ENCODE measurements at regions not wholly inside any gene's neighbourhood (a gene's known extent, or its start where the extent isn't known, plus 50 kb on each side); places are given as distances from the start of the nearest gene placed in this dataset.

DNA sequence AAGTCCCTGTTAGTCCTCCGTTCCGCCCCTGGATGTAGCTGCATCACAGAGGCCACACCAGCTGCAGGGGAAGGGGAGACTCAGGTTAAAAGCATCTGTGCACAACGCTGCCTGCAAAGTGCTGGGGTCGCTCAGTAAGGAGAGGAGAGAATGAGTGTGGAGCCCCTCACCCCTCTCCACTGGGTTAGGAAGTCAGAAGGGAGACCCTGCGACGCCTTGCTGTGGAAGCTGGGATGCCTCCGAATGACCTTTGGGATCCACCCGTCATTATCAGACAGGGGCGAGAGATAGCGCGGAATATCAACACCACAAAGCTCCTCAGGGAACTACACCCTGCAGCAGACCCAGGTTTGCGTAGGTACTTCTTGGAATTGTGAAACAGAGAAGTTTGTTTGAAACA, 167.7 kb upstream of the SHH start:
- H3K27ac ChIP-seq (ENCODE audit: insufficient read depth, low read length, poor library complexity, severe bottlenecking), result no peak overlapping the region
- no peaks in the 10 kb centered on the region for H3K27me3 ChIP-seq (ENCODE audit: control insufficient read depth, insufficient read depth, low read length)
- H3K36me3 ChIP-seq (ENCODE audit: control insufficient read depth, insufficient read depth, low read length), result no peaks in the 10 kb centered on the region
- Mint-ChIP-seq H3K9me3 (peaks cover 0 to 4% (median 0%) of the 10 kb centered on the region in 7 donors), H3K4me3 (no peak overlapping the region), H3K27ac (no peak overlapping the region), H3K27me3 (no peaks in the 10 kb centered on the region), H3K4me1 (no peaks in the 10 kb centered on the region), H3K36me3 (no peaks in the 10 kb centered on the region)
- ATAC-seq (ENCODE audit: low read depth in 2 of 2), result no peak
- H3K9me3 ChIP-seq (ENCODE audit: control insufficient read depth in 2 of 2, low read length in 2 of 2), result no peaks in the 10 kb centered on the region
- no peak overlapping the region for H3K4me3 ChIP-seq (ENCODE audit: low read depth, low read length)
- DNase-seq, result no peak
- no peaks in the 10 kb centered on the region for H3K4me1 ChIP-seq (ENCODE audit: control insufficient read depth, insufficient read depth, low read length, poor library complexity, severe bottlenecking)

DNA sequence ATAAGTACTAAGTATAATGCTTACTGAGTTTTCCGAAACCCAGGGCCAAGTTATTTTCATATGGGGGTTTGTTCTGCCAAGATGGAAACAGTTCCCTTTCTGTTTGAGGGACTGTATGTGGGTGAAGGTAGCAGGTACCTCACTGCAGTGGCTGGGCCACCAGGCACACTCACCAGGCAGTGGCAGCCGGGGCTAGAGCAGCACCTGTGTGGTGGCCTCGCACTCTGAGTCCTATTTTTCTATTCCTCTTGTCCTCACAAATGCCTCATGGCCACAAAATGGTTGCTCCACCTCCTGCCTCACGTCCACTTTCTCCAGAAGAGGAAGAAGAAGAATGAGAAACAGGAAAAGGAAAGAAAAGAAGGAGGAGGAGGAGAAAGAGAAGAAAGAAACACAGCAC, 167.3 kb upstream of the SHH start:
- no peak overlapping the region for H3K4me3 ChIP-seq (ENCODE audit: low read depth, low read length)
- no peaks in the 10 kb centered on the region for H3K9me3 ChIP-seq (ENCODE audit: control insufficient read depth in 2 of 2, low read length in 2 of 2)
- Mint-ChIP-seq H3K9me3 (peaks cover 0 to 4% (median 0%) of the 10 kb centered on the region in 7 donors), H3K4me3 (no peak overlapping the region), H3K4me1 (no peaks in the 10 kb centered on the region), H3K36me3 (no peaks in the 10 kb centered on the region), H3K27me3 (no peaks in the 10 kb centered on the region), H3K27ac (no peak overlapping the region)
- no peak for DNase-seq
- no peak overlapping the region for H3K27ac ChIP-seq (ENCODE audit: insufficient read depth, low read length, poor library complexity, severe bottlenecking)
- no peak for ATAC-seq (ENCODE audit: low read depth in 2 of 2)
- no peaks in the 10 kb centered on the region for H3K27me3 ChIP-seq (ENCODE audit: control insufficient read depth, insufficient read depth, low read length)
- H3K36me3 ChIP-seq (ENCODE audit: control insufficient read depth, insufficient read depth, low read length), result no peaks in the 10 kb centered on the region
- no peaks in the 10 kb centered on the region for H3K4me1 ChIP-seq (ENCODE audit: control insufficient read depth, insufficient read depth, low read length, poor library complexity, severe bottlenecking)

DNA sequence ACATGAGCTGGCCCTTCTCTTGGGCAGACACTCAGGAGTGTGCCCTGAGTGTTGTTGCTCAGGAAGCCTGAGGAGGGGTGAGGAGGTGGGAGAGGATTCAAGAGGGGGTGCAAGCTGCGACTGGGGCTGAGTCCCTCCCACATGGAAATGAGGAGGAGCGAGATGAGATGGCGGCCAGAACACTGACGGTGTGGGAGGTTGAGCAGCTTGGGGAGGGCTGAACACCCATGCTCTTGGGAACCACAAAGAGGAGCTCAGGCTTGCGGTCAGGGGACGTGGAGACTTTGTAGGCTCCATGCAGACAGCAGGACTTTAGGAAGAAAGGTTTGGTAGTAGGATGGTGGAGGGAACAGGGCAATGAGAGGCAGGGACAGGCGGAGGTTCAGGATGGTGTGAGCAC, 163.2 kb upstream of the SHH start:
- Histone ChIP-seq H3K9me3 (ENCODE audit: control insufficient read depth in 2 of 2, low read length in 2 of 2) (no peaks in the 10 kb centered on the region), H3K36me3 (ENCODE audit: control insufficient read depth, insufficient read depth, low read length) (no peaks in the 10 kb centered on the region), H3K4me3 (ENCODE audit: low read depth, low read length) (no peak overlapping the region), H3K4me1 (ENCODE audit: control insufficient read depth, insufficient read depth, low read length, poor library complexity, severe bottlenecking) (no peaks in the 10 kb centered on the region), H3K27ac (ENCODE audit: insufficient read depth, low read length, poor library complexity, severe bottlenecking) (no peak overlapping the region), H3K27me3 (ENCODE audit: control insufficient read depth, insufficient read depth, low read length) (no peaks in the 10 kb centered on the region)
- Mint-ChIP-seq H3K27me3 (no peaks in the 10 kb centered on the region), H3K4me3 (no peak overlapping the region), H3K9me3 (peaks cover 0 to 3% (median 0%) of the 10 kb centered on the region in 7 donors), H3K36me3 (no peaks in the 10 kb centered on the region), H3K4me1 (no peaks in the 10 kb centered on the region), H3K27ac (no peak overlapping the region)
- ATAC-seq (ENCODE audit: low read depth in 2 of 2) (no peak), DNase-seq (no peak)

DNA sequence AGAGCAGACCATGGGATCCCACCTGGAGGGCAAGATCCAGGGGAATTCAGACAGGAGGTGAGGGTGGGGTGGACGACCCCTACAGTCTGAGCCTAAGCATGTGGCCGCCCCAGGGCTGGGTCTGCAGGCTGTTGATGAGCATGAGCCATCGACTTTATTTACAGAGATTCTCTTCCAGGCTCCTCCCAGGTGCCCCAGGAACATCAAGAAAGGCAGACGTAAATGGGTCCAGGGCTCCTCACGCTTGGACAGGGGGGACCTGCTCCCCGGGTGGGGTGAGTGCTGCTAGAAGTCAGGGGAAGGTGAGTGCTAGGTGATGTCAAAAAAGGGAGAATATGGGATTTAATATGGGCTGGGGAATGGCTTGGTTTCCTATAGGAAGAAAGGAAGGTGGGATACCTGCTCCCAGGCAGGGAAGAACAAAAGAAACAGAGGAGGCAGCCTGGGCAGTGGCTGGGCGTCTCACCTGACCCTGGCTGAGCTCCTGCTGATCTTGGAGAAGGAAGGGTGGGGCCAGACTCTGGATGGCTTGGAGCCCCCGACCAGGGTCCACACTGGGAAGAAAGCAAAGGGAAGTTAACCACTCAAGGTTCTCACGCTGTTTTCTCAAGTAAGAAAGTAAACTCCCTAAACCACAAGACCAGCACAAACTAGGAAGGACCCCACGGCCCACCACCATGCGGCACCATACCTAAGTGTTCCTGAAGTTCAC, 162.1 kb upstream of the SHH start:
- H3K4me1 Mint-ChIP-seq, result no peaks in the 10 kb centered on the region
- Histone ChIP-seq H3K9me3 (ENCODE audit: control insufficient read depth in 2 of 2, low read length in 2 of 2) (no peaks in the 10 kb centered on the region), H3K27ac (ENCODE audit: insufficient read depth, low read length, poor library complexity, severe bottlenecking) (no peak overlapping the region), H3K36me3 (ENCODE audit: control insufficient read depth, insufficient read depth, low read length) (no peaks in the 10 kb centered on the region), H3K27me3 (ENCODE audit: control insufficient read depth, insufficient read depth, low read length) (no peaks in the 10 kb centered on the region), H3K4me3 (ENCODE audit: low read depth, low read length) (no peak overlapping the region), H3K4me1 (ENCODE audit: control insufficient read depth, insufficient read depth, low read length, poor library complexity, severe bottlenecking) (no peaks in the 10 kb centered on the region)
- H3K27ac Mint-ChIP-seq, result no peak overlapping the region
- no peaks in the 10 kb centered on the region for H3K27me3 Mint-ChIP-seq
- no peaks in the 10 kb centered on the region for H3K36me3 Mint-ChIP-seq
- H3K4me3 Mint-ChIP-seq, result no peak overlapping the region
- H3K9me3 Mint-ChIP-seq, result peaks cover 0 to 3% (median 0%) of the 10 kb centered on the region in 7 donors
- ATAC-seq (ENCODE audit: low read depth in 2 of 2), result no peak
- DNase-seq, result no peak

- Mint-ChIP-seq H3K27ac (no peak overlapping the region), H3K36me3 (no peaks in the 10 kb centered on the region), H3K27me3 (no peaks in the 10 kb centered on the region), H3K9me3 (peaks cover 0 to 3% (median 0%) of the 10 kb centered on the region in 7 donors), H3K4me1 (no peaks in the 10 kb centered on the region), H3K4me3 (peak overlapping the region in 1 of 4 donors; percentile 35)
- no peak for ATAC-seq (ENCODE audit: low read depth in 2 of 2)
- H3K27me3 ChIP-seq (ENCODE audit: control insufficient read depth, insufficient read depth, low read length), result no peaks in the 10 kb centered on the region
- no peaks in the 10 kb centered on the region for H3K9me3 ChIP-seq (ENCODE audit: control insufficient read depth in 2 of 2, low read length in 2 of 2)
- H3K36me3 ChIP-seq (ENCODE audit: control insufficient read depth, insufficient read depth, low read length), result no peaks in the 10 kb centered on the region
- H3K4me1 ChIP-seq (ENCODE audit: control insufficient read depth, insufficient read depth, low read length, poor library complexity, severe bottlenecking), result no peaks in the 10 kb centered on the region
- H3K4me3 ChIP-seq (ENCODE audit: low read depth, low read length), result no peak overlapping the region
- no peak for DNase-seq
- no peak overlapping the region for H3K27ac ChIP-seq (ENCODE audit: insufficient read depth, low read length, poor library complexity, severe bottlenecking)
Observed at GRCh38 chr7:155973451-155973997, 161.3 kb upstream of the SHH start.

DNA sequence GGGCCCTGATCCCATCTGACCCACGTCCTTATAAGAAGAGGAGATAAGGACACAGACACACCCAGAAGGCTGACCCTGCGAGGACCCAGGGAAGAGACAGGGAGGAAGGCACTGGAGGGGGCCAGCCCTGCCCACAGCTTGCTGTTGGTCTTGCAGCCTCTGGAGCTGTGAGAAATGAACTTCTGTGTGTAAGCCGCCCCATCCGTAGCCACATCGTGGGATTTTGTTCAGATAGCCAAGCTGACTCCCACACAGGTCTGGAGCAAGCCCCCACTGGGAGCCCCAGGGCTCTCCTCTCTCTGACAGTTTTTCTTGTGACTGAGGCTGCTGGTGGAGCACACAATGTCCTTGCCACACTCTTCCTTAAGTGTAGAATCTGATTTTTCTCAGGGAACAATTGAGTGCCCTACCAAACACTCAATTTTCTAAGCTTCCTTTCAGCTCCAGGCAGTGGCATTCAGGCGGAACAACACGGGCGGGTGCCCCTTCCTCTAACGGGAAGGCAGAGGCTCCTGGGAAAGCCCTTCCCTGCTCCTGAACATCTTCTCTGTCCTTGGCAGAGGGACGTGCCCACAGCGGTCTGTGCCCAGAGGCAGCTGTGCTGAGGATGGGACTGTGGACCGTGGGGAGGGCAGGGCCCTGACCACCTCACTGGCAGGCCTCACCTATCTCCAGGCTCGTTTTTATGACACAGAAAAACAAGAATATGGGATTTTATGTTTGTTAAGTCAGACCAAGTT, 160.6 kb upstream of the SHH start:
- H3K36me3 ChIP-seq (ENCODE audit: control insufficient read depth, insufficient read depth, low read length), result no peaks in the 10 kb centered on the region
- no peak overlapping the region for H3K4me3 ChIP-seq (ENCODE audit: low read depth, low read length)
- ATAC-seq (ENCODE audit: low read depth in 2 of 2) (no peak), DNase-seq (no peak)
- no peaks in the 10 kb centered on the region for H3K9me3 ChIP-seq (ENCODE audit: control insufficient read depth in 2 of 2, low read length in 2 of 2)
- Mint-ChIP-seq H3K27ac (no peak overlapping the region), H3K36me3 (no peaks in the 10 kb centered on the region), H3K27me3 (no peaks in the 10 kb centered on the region), H3K9me3 (peaks cover 0 to 3% (median 0%) of the 10 kb centered on the region in 7 donors), H3K4me1 (no peaks in the 10 kb centered on the region), H3K4me3 (no peak overlapping the region)
- no peaks in the 10 kb centered on the region for H3K4me1 ChIP-seq (ENCODE audit: control insufficient read depth, insufficient read depth, low read length, poor library complexity, severe bottlenecking)
- no peaks in the 10 kb centered on the region for H3K27me3 ChIP-seq (ENCODE audit: control insufficient read depth, insufficient read depth, low read length)
- no peak overlapping the region for H3K27ac ChIP-seq (ENCODE audit: insufficient read depth, low read length, poor library complexity, severe bottlenecking)

DNA sequence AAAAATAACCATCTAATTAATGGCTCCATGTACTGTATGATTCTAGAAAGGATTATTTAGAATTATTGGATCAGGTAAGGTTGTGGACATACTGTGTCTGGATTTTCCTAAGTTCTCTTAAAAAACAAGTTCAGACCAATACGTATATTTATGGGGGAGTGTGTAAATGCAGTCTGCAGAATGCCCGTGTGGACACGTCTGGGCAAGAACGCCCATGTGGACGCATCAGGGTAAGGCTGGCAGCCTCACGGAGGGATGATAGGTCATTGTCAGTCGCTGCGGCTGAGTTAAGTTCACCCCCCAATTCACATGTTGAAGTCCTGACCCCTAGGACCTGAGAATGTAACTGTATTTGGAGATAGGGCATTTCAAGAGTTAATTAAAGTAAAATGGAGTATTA, 160.0 kb upstream of the SHH start:
- no peak overlapping the region for H3K27ac Mint-ChIP-seq
- Histone ChIP-seq H3K27ac (ENCODE audit: insufficient read depth, low read length, poor library complexity, severe bottlenecking) (no peak overlapping the region), H3K27me3 (ENCODE audit: control insufficient read depth, insufficient read depth, low read length) (no peaks in the 10 kb centered on the region), H3K9me3 (ENCODE audit: control insufficient read depth in 2 of 2, low read length in 2 of 2) (no peaks in the 10 kb centered on the region), H3K4me3 (ENCODE audit: low read depth, low read length) (no peak overlapping the region), H3K4me1 (ENCODE audit: control insufficient read depth, insufficient read depth, low read length, poor library complexity, severe bottlenecking) (no peaks in the 10 kb centered on the region), H3K36me3 (ENCODE audit: control insufficient read depth, insufficient read depth, low read length) (no peaks in the 10 kb centered on the region)
- DNase-seq, result no peak
- peaks cover 0 to 3% (median 0%) of the 10 kb centered on the region in 7 donors for H3K9me3 Mint-ChIP-seq
- no peaks in the 10 kb centered on the region for H3K27me3 Mint-ChIP-seq
- no peaks in the 10 kb centered on the region for H3K36me3 Mint-ChIP-seq
- H3K4me3 Mint-ChIP-seq, result no peak overlapping the region
- no peak for ATAC-seq (ENCODE audit: low read depth in 2 of 2)
- H3K4me1 Mint-ChIP-seq, result no peaks in the 10 kb centered on the region
